Activated CD4-positive, alpha-beta T cell treated with anti-CD3 and anti-CD28 coated beads, Interleukin-2, Interleukin-4, amounts not matched to agents 100 ng/mL and 50 ng/mL, durations not matched to agents 16 hours and 8 hours (primary cell): ENCODE measurements at regions not wholly inside any gene's neighbourhood (a gene's known extent, or its start where the extent isn't known, plus 50 kb on each side); places are given as distances from the start of the nearest gene placed in this dataset.

Experiments used
- DNase-seq: peaks from one replicate; pipeline ENCODE4 v3.0.0-alpha.2; 2020; ENCODE audit warnings: low spot score

- no peak for DNase-seq
Measured at GRCh38 chr9:72431036-72431435, 66.0 kb upstream of the ZFAND5 start.

GRCh38 chr9:72428329-72428728 lies 63.3 kb upstream of the ZFAND5 start:
- DNase-seq = no peak

- no peak for DNase-seq
Measured at GRCh38 chr9:72427801-72428200, 62.8 kb upstream of the ZFAND5 start.

- no peak for DNase-seq
Measured at GRCh38 chr9:72424131-72424530, 59.1 kb upstream of the ZFAND5 start.

- no peak for DNase-seq
Measured at GRCh38 chr9:72422214-72422613, 57.2 kb upstream of the ZFAND5 start.

GRCh38 chr9:72420783-72421182 lies 55.8 kb upstream of the ZFAND5 start:
- DNase-seq = no peak

- no peak for DNase-seq
Measured at GRCh38 chr9:72415948-72416347, 50.9 kb upstream of the ZFAND5 start.

GRCh38 chr9:72415163-72415562 lies 50.2 kb upstream of the ZFAND5 start:
- DNase-seq = peak; percentile 17
